HepG2 (cell line): ENCODE measurements at regions not wholly inside any gene's neighbourhood (a gene's known extent, or its start where the extent isn't known, plus 50 kb on each side); places are given as distances from the start of the nearest gene placed in this dataset.
A peak's percentile ranks its signal among the peaks of the same experiment; 100 is the strongest.

Experiments used
- FOXK2 ChIP-seq: fragments of 450-650 bp; IDR thresholded peaks from 2 replicates; pipeline ENCODE4 v1.6.1; 2016
- IRX3 ChIP-seq: sonication (generic); formaldehyde crosslinking; IDR thresholded peaks from 2 replicates; pipeline ENCODE4 v1.8.1; 2023; ENCODE audit warnings: mild to moderate bottlenecking, low read depth, missing genetic modification reagents, borderline replicate concordance
- KDM5B ChIP-seq: sonication (generic); formaldehyde crosslinking; IDR thresholded peaks from 2 replicates; pipeline ENCODE4 v1.4.0; 2020; ENCODE audit warnings: missing genetic modification reagents, mild to moderate bottlenecking, borderline replicate concordance
- MTA1 ChIP-seq: sonication (generic); formaldehyde crosslinking; IDR thresholded peaks from 2 replicates; pipeline ENCODE4 v1.4.0; 2020; ENCODE audit warnings: missing genetic modification reagents, mild to moderate bottlenecking, borderline replicate concordance
- POLR2AphosphoS5 ChIP-seq: IDR thresholded peaks from 2 replicates; pipeline ENCODE4 v1.6.1; 2012; ENCODE audit warnings: low read depth, low read length
- THYN1 ChIP-seq: sonication (generic); formaldehyde crosslinking; IDR thresholded peaks from 2 replicates; pipeline ENCODE4 v1.8.1; 2023; ENCODE audit warnings: low read depth, mild to moderate bottlenecking, moderate library complexity, missing genetic modification reagents, borderline replicate concordance
- ZNF501 ChIP-seq: sonication (generic); formaldehyde crosslinking; IDR thresholded peaks from 2 replicates; pipeline ENCODE4 v1.5.1; 2020; ENCODE audit warnings: mild to moderate bottlenecking, moderate library complexity, missing genetic modification reagents
- ZNF776 ChIP-seq: sonication (generic); formaldehyde crosslinking; IDR thresholded peaks from 2 replicates; pipeline ENCODE4 v1.4.0; 2020; ENCODE audit warnings: mild to moderate bottlenecking, missing genetic modification reagents
- ZNF792 ChIP-seq: IDR thresholded peaks from 2 replicates; pipeline ENCODE4 v1.6.1; 2016
- TF ChIP-seq, protein P1 (sequence below): sonication (generic); formaldehyde crosslinking; IDR thresholded peaks from 2 replicates; pipeline ENCODE4 v1.4.0; 2020; ENCODE audit warnings: mild to moderate bottlenecking, missing genetic modification reagents, borderline replicate concordance
- TF ChIP-seq, protein P2 (sequence below): sonication (generic); formaldehyde crosslinking; IDR thresholded peaks from 2 replicates; pipeline ENCODE4 v1.5.1; 2020; ENCODE audit warnings: missing genetic modification reagents, mild to moderate bottlenecking, borderline replicate concordance
- TF ChIP-seq, protein P3 (sequence below): sonication (generic); formaldehyde crosslinking; IDR thresholded peaks from 2 replicates; pipeline ENCODE4 v1.5.0; 2020; ENCODE audit warnings: mild to moderate bottlenecking, missing genetic modification reagents, borderline replicate concordance
- TF ChIP-seq, protein P4 (sequence below): sonication (generic); formaldehyde crosslinking; IDR thresholded peaks from 2 replicates; pipeline ENCODE4 v1.4.0; 2020; ENCODE audit warnings: missing genetic modification reagents
- TF ChIP-seq, protein P5 (sequence below): IDR thresholded peaks from 2 replicates; pipeline ENCODE4 v1.6.1; 2016; ENCODE audit warnings: mild to moderate bottlenecking
- TF ChIP-seq, protein P6 (sequence below): sonication (generic); formaldehyde crosslinking; IDR thresholded peaks from 2 replicates; pipeline ENCODE4 v1.8.0; 2022; ENCODE audit warnings: low read depth, missing genetic modification reagents

DNA sequence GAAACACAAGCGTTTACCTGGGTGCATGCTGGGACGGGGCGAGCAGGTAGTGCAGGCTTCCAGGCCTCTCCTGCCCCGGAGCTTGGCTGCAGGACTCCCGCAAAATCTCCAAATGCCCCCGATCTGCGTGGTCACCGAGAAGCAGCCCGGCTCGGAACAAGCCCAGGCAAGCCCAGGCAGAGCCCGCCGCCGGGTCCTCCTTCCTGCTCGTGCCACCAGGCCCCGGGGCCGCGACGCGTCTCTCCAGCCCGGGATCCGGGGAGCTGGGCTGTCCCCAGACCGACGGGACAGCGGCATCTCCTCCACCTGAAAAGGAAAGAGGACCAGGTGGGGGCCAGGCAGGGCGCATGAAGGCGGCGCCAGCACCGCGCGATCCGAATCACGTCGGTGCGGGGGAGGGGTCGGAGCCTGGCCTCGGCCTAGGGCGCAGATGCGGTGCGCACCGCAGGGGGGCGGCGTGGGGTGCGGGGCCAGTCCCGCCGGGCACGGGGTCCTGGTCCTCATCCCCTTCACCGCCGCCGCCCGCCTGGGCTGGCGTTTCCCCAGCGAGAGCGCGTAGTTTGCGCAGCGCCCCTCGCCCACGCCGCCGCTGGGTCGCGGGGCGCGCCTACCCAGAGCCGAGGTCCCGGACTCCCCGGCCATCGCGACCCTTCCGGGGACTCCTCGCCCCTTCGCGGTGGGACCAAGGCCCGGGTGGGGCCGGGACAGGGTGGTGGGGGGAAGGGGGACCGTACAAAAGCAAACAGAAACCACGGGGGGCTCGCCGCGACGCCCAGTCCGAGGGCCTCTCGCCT, 52.4 kb upstream of the H6PD start (continued):
- TF ChIP-seq ZNF776 (CRISPR knock-in tag) (peak; percentile 53; the same call in 1 of the 2 replicates), KDM5B (peak; percentile 85), FOXK2 (no peak), THYN1 (CRISPR knock-in tag) (0 out of 2 replicates have a peak, but pooled peaks have one; percentile 46), POLR2AphosphoS5 (peak; percentile 67), ZNF792 (CRISPR knock-in tag) (0 out of 2 replicates have a peak, but pooled peaks have one; percentile 63), MTA1 (CRISPR knock-in tag) (peak; percentile 72; the same call in 1 of the 2 replicates), ZNF501 (CRISPR knock-in tag) (peak; percentile 58; the same call in 1 of the 2 replicates), IRX3 (CRISPR knock-in tag) (peak; percentile 61; the same call in 1 of the 2 replicates)
- TF ChIP-seq, protein P1, sequence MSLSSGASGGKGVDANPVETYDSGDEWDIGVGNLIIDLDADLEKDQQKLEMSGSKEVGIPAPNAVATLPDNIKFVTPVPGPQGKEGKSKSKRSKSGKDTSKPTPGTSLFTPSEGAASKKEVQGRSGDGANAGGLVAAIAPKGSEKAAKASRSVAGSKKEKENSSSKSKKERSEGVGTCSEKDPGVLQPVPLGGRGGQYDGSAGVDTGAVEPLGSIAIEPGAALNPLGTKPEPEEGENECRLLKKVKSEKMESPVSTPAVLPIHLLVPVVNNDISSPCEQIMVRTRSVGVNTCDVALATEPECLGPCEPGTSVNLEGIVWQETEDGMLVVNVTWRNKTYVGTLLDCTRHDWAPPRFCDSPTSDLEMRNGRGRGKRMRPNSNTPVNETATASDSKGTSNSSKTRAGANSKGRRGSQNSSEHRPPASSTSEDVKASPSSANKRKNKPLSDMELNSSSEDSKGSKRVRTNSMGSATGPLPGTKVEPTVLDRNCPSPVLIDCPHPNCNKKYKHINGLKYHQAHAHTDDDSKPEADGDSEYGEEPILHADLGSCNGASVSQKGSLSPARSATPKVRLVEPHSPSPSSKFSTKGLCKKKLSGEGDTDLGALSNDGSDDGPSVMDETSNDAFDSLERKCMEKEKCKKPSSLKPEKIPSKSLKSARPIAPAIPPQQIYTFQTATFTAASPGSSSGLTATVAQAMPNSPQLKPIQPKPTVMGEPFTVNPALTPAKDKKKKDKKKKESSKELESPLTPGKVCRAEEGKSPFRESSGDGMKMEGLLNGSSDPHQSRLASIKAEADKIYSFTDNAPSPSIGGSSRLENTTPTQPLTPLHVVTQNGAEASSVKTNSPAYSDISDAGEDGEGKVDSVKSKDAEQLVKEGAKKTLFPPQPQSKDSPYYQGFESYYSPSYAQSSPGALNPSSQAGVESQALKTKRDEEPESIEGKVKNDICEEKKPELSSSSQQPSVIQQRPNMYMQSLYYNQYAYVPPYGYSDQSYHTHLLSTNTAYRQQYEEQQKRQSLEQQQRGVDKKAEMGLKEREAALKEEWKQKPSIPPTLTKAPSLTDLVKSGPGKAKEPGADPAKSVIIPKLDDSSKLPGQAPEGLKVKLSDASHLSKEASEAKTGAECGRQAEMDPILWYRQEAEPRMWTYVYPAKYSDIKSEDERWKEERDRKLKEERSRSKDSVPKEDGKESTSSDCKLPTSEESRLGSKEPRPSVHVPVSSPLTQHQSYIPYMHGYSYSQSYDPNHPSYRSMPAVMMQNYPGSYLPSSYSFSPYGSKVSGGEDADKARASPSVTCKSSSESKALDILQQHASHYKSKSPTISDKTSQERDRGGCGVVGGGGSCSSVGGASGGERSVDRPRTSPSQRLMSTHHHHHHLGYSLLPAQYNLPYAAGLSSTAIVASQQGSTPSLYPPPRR (CRISPR knock-in tag) = no peak
- TF ChIP-seq, protein P2, sequence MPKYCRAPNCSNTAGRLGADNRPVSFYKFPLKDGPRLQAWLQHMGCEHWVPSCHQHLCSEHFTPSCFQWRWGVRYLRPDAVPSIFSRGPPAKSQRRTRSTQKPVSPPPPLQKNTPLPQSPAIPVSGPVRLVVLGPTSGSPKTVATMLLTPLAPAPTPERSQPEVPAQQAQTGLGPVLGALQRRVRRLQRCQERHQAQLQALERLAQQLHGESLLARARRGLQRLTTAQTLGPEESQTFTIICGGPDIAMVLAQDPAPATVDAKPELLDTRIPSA (CRISPR knock-in tag) = peak; percentile 93; the same call in 1 of the 2 replicates
- TF ChIP-seq, protein P3, sequence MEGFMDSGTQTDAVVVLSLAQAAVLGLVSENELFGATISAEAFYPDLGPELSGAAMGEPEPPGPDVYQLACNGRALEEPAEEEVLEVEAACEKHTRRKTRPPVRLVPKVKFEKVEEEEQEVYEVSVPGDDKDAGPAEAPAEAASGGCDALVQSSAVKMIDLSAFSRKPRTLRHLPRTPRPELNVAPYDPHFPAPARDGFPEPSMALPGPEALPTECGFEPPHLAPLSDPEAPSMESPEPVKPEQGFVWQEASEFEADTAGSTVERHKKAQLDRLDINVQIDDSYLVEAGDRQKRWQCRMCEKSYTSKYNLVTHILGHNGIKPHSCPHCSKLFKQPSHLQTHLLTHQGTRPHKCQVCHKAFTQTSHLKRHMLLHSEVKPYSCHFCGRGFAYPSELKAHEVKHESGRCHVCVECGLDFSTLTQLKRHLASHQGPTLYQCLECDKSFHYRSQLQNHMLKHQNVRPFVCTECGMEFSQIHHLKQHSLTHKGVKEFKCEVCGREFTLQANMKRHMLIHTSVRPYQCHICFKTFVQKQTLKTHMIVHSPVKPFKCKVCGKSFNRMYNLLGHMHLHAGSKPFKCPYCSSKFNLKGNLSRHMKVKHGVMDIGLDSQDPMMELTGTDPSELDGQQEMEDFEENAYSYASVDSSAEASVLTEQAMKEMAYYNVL (CRISPR knock-in tag) = peak; percentile 69
- TF ChIP-seq, protein P4, sequence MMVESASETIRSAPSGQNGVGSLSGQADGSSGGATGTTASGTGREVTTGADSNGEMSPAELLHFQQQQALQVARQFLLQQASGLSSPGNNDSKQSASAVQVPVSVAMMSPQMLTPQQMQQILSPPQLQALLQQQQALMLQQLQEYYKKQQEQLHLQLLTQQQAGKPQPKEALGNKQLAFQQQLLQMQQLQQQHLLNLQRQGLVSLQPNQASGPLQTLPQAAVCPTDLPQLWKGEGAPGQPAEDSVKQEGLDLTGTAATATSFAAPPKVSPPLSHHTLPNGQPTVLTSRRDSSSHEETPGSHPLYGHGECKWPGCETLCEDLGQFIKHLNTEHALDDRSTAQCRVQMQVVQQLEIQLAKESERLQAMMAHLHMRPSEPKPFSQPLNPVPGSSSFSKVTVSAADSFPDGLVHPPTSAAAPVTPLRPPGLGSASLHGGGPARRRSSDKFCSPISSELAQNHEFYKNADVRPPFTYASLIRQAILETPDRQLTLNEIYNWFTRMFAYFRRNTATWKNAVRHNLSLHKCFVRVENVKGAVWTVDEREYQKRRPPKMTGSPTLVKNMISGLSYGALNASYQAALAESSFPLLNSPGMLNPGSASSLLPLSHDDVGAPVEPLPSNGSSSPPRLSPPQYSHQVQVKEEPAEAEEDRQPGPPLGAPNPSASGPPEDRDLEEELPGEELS = peak; percentile 43
- TF ChIP-seq, protein P5, sequence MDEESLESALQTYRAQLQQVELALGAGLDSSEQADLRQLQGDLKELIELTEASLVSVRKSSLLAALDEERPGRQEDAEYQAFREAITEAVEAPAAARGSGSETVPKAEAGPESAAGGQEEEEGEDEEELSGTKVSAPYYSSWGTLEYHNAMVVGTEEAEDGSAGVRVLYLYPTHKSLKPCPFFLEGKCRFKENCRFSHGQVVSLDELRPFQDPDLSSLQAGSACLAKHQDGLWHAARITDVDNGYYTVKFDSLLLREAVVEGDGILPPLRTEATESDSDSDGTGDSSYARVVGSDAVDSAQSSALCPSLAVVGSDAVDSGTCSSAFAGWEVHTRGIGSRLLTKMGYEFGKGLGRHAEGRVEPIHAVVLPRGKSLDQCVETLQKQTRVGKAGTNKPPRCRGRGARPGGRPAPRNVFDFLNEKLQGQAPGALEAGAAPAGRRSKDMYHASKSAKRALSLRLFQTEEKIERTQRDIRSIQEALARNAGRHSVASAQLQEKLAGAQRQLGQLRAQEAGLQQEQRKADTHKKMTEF = peak; percentile 72; the same call in 1 of the 2 replicates
- TF ChIP-seq, protein P6, sequence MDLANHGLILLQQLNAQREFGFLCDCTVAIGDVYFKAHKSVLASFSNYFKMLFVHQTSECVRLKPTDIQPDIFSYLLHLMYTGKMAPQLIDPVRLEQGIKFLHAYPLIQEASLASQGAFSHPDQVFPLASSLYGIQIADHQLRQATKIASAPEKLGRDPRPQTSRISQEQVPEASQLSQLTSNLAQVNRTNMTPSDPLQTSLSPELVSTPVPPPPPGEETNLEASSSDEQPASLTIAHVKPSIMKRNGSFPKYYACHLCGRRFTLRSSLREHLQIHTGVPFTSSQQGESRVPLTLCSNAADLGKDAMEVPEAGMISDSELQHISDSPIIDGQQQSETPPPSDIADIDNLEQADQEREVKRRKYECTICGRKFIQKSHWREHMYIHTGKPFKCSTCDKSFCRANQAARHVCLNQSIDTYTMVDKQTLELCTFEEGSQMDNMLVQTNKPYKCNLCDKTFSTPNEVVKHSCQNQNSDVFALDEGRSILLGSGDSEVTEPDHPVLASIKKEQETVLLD (CRISPR knock-in tag) = peak; percentile 49; the same call in 1 of the 2 replicates
